HEK293 (cell line): ENCODE measurements at regions not wholly inside any gene's neighbourhood (a gene's known extent, or its start where the extent isn't known, plus 50 kb on each side); places are given as distances from the start of the nearest gene placed in this dataset.

Experiments used
- CTCF ChIA-PET: fragments of 350-600 bp; formaldehyde crosslinking; extraction: SDS; loops from one replicate; lab custom pipeline; 2021; ENCODE audit warnings: antibody characterized with exemption; lab: Yijun Ruan, JAX
- POLR2A ChIA-PET: fragments of 300-600 bp; formaldehyde crosslinking; extraction: SDS; loops from one replicate; lab custom pipeline; 2020; ENCODE audit warnings: antibody characterized with exemption, inconsistent platforms; lab: Yijun Ruan, JAX
- H3K27ac ChIP-seq: fragments of 200-500 bp; sonication (Bioruptor generic); 2 replicates; pipeline ENCODE4 v1.5.1; 2014; ENCODE audit warnings: low read depth, low read length, control low read depth, inconsistent platforms; ENCODE audit errors: extremely low read depth
- H3K36me3 ChIP-seq, 2 experiments: fragments of 200-500 bp in 1 of 2; sonication (Bioruptor generic) in 1 of 2; 1 replicate in 1 of 2; 2 replicates in 1 of 2; pipeline ENCODE4 v1.5.1; 2014 to 2017; ENCODE audit warnings: inconsistent platforms in 2 of 2, low read length in 2 of 2; ENCODE audit not compliant: control insufficient read depth in 2 of 2, insufficient read depth in 1 of 2
- H3K4me1 ChIP-seq: fragments of 200-500 bp; sonication (Bioruptor generic); 2 replicates; pipeline ENCODE4 v1.5.1; 2014; ENCODE audit warnings: mild to moderate bottlenecking, low read length, inconsistent platforms; ENCODE audit not compliant: control insufficient read depth, insufficient read depth
- H3K4me3 ChIP-seq: 2 replicates; pipeline ENCODE4 v1.5.1; 2011; ENCODE audit warnings: low read depth, mild to moderate bottlenecking, control low read depth, low read length, moderate library complexity
- H3K9me3 ChIP-seq: fragments of 200-500 bp; sonication (Bioruptor generic); 2 replicates; pipeline ENCODE4 v1.5.1; 2014; ENCODE audit warnings: low read depth, low read length, inconsistent platforms; ENCODE audit not compliant: control insufficient read depth, insufficient read depth
- AEBP2 ChIP-seq: fragments of 450-650 bp; formaldehyde crosslinking; IDR thresholded peaks from 2 replicates; pipeline ENCODE4 v1.5.1; 2016; ENCODE audit warnings: missing biosample characterization, missing genetic modification characterization, borderline replicate concordance
- GLIS2 ChIP-seq: fragments of 450-650 bp; formaldehyde crosslinking; IDR thresholded peaks from 2 replicates; pipeline ENCODE4 v1.5.1; 2016; ENCODE audit warnings: missing biosample characterization, missing genetic modification characterization
- HOXD13 ChIP-seq: sonication (generic); formaldehyde crosslinking; IDR thresholded peaks from 2 replicates; pipeline ENCODE4 v1.8.0; 2022; ENCODE audit warnings: missing genetic modification reagents, borderline replicate concordance
- PRDM4 ChIP-seq: fragments of 450-650 bp; formaldehyde crosslinking; IDR thresholded peaks from 2 replicates; pipeline ENCODE4 v1.5.1; 2017; ENCODE audit warnings: missing biosample characterization, missing genetic modification characterization
- SP3 ChIP-seq: fragments of 450-650 bp; formaldehyde crosslinking; IDR thresholded peaks from 2 replicates; pipeline ENCODE4 v1.5.1; 2016; ENCODE audit warnings: missing biosample characterization, missing genetic modification characterization
- ZBTB7A ChIP-seq: fragments of 450-650 bp; formaldehyde crosslinking; IDR thresholded peaks from 2 replicates; pipeline ENCODE4 v1.5.1; 2016; ENCODE audit warnings: low read depth, missing biosample characterization, missing genetic modification characterization
- ZNF280C ChIP-seq: fragments of 450-650 bp; formaldehyde crosslinking; IDR thresholded peaks from 2 replicates; pipeline ENCODE4 v1.5.1; 2016; ENCODE audit warnings: missing biosample characterization, missing genetic modification characterization
- ZNF354C ChIP-seq: fragments of 450-650 bp; formaldehyde crosslinking; IDR thresholded peaks from 2 replicates; pipeline ENCODE4 v1.5.1; 2016; ENCODE audit warnings: missing biosample characterization, missing genetic modification characterization, low read depth, borderline replicate concordance
- ZNF366 ChIP-seq: fragments of 450-650 bp; formaldehyde crosslinking; conservative IDR thresholded peaks from 2 replicates; pipeline ENCODE4 v1.5.1; 2016; ENCODE audit warnings: missing biosample characterization, missing genetic modification characterization
- ZNF404 ChIP-seq: fragments of 450-650 bp; formaldehyde crosslinking; IDR thresholded peaks from 2 replicates; pipeline ENCODE4 v1.5.1; 2017; ENCODE audit warnings: missing biosample characterization, missing genetic modification characterization
- ZNF473 ChIP-seq: fragments of 450-650 bp; formaldehyde crosslinking; IDR thresholded peaks from 2 replicates; pipeline ENCODE4 v1.5.1; 2017; ENCODE audit warnings: missing biosample characterization, missing genetic modification characterization
- ZNF561 ChIP-seq: fragments of 450-650 bp; IDR thresholded peaks from 2 replicates; pipeline ENCODE4 v1.5.1; 2018; ENCODE audit warnings: missing biosample characterization, missing genetic modification characterization, borderline replicate concordance
- ZNF624 ChIP-seq: fragments of 450-650 bp; formaldehyde crosslinking; IDR thresholded peaks from 2 replicates; pipeline ENCODE4 v1.5.1; 2017; ENCODE audit warnings: missing biosample characterization, missing genetic modification characterization
- ZNF677 ChIP-seq: fragments of 450-650 bp; IDR thresholded peaks from 2 replicates; pipeline ENCODE4 v1.5.0; 2018; ENCODE audit warnings: missing biosample characterization, mild to moderate bottlenecking, missing genetic modification characterization, moderate library complexity
- ZNF792 ChIP-seq: fragments of 450-650 bp; formaldehyde crosslinking; IDR thresholded peaks from 2 replicates; pipeline ENCODE4 v1.5.1; 2016; ENCODE audit warnings: missing biosample characterization, missing genetic modification characterization
- TF ChIP-seq, protein P1 (sequence below): fragments of 450-650 bp; formaldehyde crosslinking; IDR thresholded peaks from 2 replicates; pipeline ENCODE4 v1.5.1; 2016; ENCODE audit warnings: missing biosample characterization, missing genetic modification characterization
- TF ChIP-seq, protein P2 (sequence below): fragments of 450-650 bp; formaldehyde crosslinking; IDR thresholded peaks from 2 replicates; pipeline ENCODE4 v1.5.1; 2016; ENCODE audit warnings: missing biosample characterization, missing genetic modification characterization

DNA sequence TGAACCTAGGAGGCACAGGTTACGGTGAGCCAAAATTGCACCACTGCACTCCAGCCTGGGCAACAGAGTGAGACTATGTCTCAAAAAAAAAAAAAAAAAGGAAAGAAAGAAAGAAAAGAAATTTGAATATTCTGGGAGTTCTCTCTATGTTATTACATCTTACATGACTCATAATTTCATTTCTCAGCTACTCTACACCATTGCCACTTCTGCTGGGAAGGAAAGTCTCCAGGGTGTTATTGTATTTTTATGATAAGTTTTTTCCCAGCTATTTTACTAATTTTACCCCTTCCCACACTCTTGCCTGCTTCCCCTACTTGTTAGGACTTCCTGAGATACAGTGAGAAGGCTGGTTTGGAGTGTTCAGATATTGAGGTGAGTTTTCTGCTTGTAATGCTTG lies 69.7 kb upstream of the UMPS start (continued):
- TF ChIP-seq ZNF280C (tag by site-specific recombination) (no peak), ZNF677 (tag by site-specific recombination) (no peak)

DNA sequence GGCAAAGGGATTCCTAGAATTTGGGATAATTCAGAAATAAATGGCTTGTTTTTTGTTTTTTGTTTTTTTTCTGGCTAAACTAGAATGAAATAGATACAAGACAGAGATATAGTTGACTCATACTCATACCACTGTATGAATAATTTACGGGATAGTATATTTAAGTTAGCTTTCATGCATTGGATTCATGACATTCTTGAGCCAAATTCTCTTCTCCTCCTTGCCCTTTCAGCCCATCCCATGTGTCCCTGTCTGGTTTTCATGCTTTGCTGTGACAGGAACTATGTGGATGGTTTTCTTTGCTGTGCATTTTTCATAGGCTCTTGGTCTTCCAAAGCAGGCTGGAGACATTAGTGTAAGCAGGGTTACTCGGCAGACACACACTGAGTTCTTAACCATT lies 66.6 kb upstream of the UMPS start:
- no peak overlapping the region for H3K27ac ChIP-seq
- CTCF ChIA-PET, result interaction anchor here (0.9 kb wide), 1 partner anchor 25 kb away, joined by 3 read pairs; no protein-coding TSS in a partner anchor
- H3K4me3 ChIP-seq, result no peak overlapping the region
- POLR2A ChIA-PET, result no interaction called here
- H3K9me3 ChIP-seq, result no peaks in the 10 kb centered on the region
- no peaks in the 10 kb centered on the region for H3K4me1 ChIP-seq
- TF ChIP-seq ZNF473 (tag by site-specific recombination) (no peak), ZNF624 (tag by site-specific recombination) (no peak), ZNF404 (tag by site-specific recombination) (no peak), ZBTB7A (tag by site-specific recombination) (no peak), ZNF792 (tag by site-specific recombination) (no peak), AEBP2 (tag by site-specific recombination) (no peak), SP3 (tag by site-specific recombination) (no peak), HOXD13 (CRISPR knock-in tag) (no peak), ZNF366 (no peak), ZNF561 (tag by site-specific recombination) (no peak), GLIS2 (tag by site-specific recombination) (no peak), ZNF354C (tag by site-specific recombination) (no peak), PRDM4 (no peak)
- TF ChIP-seq, protein P1, sequence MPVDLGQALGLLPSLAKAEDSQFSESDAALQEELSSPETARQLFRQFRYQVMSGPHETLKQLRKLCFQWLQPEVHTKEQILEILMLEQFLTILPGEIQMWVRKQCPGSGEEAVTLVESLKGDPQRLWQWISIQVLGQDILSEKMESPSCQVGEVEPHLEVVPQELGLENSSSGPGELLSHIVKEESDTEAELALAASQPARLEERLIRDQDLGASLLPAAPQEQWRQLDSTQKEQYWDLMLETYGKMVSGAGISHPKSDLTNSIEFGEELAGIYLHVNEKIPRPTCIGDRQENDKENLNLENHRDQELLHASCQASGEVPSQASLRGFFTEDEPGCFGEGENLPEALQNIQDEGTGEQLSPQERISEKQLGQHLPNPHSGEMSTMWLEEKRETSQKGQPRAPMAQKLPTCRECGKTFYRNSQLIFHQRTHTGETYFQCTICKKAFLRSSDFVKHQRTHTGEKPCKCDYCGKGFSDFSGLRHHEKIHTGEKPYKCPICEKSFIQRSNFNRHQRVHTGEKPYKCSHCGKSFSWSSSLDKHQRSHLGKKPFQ, result no peak
- TF ChIP-seq, protein P2, sequence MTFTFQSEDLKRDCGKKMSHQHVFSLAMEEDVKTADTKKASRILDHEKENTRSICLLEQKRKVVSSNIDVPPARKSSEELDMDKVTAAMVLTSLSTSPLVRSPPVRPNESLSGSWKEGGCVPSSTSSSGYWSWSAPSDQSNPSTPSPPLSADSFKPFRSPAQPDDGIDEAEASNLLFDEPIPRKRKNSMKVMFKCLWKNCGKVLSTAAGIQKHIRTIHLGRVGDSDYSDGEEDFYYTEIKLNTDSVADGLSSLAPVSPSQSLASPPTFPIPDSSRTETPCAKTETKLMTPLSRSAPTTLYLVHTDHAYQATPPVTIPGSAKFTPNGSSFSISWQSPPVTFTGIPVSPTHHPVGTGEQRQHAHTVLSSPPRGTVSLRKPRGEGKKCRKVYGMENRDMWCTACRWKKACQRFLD (tag by site-specific recombination), result no peak
- no peaks in the 10 kb centered on the region for H3K36me3 ChIP-seq
